Astrocyte (in vitro differentiated cells and primary cell): ENCODE measurements at regions not wholly inside any gene's neighbourhood (a gene's known extent, or its start where the extent isn't known, plus 50 kb on each side); places are given as distances from the start of the nearest gene placed in this dataset.
"Not testable (repeated sequence)": the region's sequence is repeated elsewhere in the genome, so short reads cannot be mapped to it uniquely, and the experiment has no call there.

Experiments used
- DNase-seq: peaks from one replicate; pipeline ENCODE4 v3.0.0-alpha.2; 2010; ENCODE audit warnings: low read depth
- FAIRE-seq: peaks from 2 replicates; lab custom pipeline; 2011; peaks lifted over from hg19 to GRCh38; lab: Jason Lieb, UNC
- H2AFZ ChIP-seq: 2 replicates; pipeline ENCODE4 v1.6.0; 2012; ENCODE audit warnings: low read depth, low read length, inconsistent platforms
- H3K27ac ChIP-seq: 2 replicates; pipeline ENCODE4 v1.5.1; 2011; ENCODE audit warnings: low read depth, low read length, inconsistent platforms
- H3K27me3 ChIP-seq: 2 replicates; pipeline ENCODE4 v1.6.0; 2011; ENCODE audit warnings: low read length, inconsistent platforms; ENCODE audit not compliant: insufficient read depth
- H3K36me3 ChIP-seq: 2 replicates; pipeline ENCODE4 v1.5.1; 2011; ENCODE audit warnings: low read length, inconsistent platforms; ENCODE audit not compliant: insufficient read depth
- H3K4me1 ChIP-seq: 2 replicates; pipeline ENCODE4 v1.5.1; 2011; ENCODE audit warnings: low read length, inconsistent platforms; ENCODE audit not compliant: insufficient read depth
- H3K4me2 ChIP-seq: 2 replicates; pipeline ENCODE4 v1.6.0; 2012; ENCODE audit warnings: low read length, inconsistent platforms
- H3K4me3 ChIP-seq: 2 replicates; pipeline ENCODE4 v1.5.1; 2011; ENCODE audit warnings: low read depth, mild to moderate bottlenecking, low read length, inconsistent platforms; ENCODE audit not compliant: insufficient read depth
- H3K79me2 ChIP-seq: 2 replicates; pipeline ENCODE4 v1.6.0; 2012; ENCODE audit warnings: mild to moderate bottlenecking, low read length, inconsistent platforms; ENCODE audit not compliant: insufficient read depth
- H3K9ac ChIP-seq: 2 replicates; pipeline ENCODE4 v1.6.0; 2012; ENCODE audit warnings: mild to moderate bottlenecking, low read length, inconsistent platforms
- H3K9me3 ChIP-seq: 2 replicates; pipeline ENCODE4 v1.5.1; 2012; ENCODE audit warnings: low read depth, mild to moderate bottlenecking, low read length, inconsistent platforms; ENCODE audit not compliant: insufficient read depth
- H4K20me1 ChIP-seq: 2 replicates; pipeline ENCODE4 v1.6.0; 2012; ENCODE audit warnings: low read length, inconsistent platforms; ENCODE audit not compliant: insufficient read depth
- H3K27ac Mint-ChIP-seq: one replicate; pipeline ENCODE4 v1.8.0; 2021; ENCODE audit warnings: mild to moderate bottlenecking, mixed read lengths; ENCODE audit not compliant: unreplicated experiment
- H3K27me3 Mint-ChIP-seq: one replicate; pipeline ENCODE4 v1.8.0; 2021; ENCODE audit warnings: low read depth, mixed read lengths; ENCODE audit not compliant: unreplicated experiment
- H3K36me3 Mint-ChIP-seq: one replicate; pipeline ENCODE4 v1.8.0; 2021; ENCODE audit warnings: low read depth, mixed read lengths; ENCODE audit not compliant: unreplicated experiment
- H3K4me1 Mint-ChIP-seq: one replicate; pipeline ENCODE4 v1.8.0; 2021; ENCODE audit warnings: low read depth, mixed read lengths; ENCODE audit not compliant: unreplicated experiment
- H3K4me3 Mint-ChIP-seq: one replicate; pipeline ENCODE4 v1.8.0; 2021; ENCODE audit warnings: mild to moderate bottlenecking, moderate library complexity, mixed read lengths; ENCODE audit not compliant: unreplicated experiment
- H3K9me3 Mint-ChIP-seq: one replicate; pipeline ENCODE4 v1.8.0; 2021; ENCODE audit warnings: mild to moderate bottlenecking, mixed read lengths; ENCODE audit not compliant: unreplicated experiment
- CTCF ChIP-seq: IDR thresholded peaks from 2 replicates; pipeline ENCODE4 v1.5.1; 2011; ENCODE audit warnings: low read depth, mild to moderate bottlenecking, inconsistent platforms, low read length, moderate library complexity; ENCODE audit not compliant: insufficient read depth
- EZH2 ChIP-seq: IDR thresholded peaks from 2 replicates; pipeline ENCODE4 v1.6.1; 2012; ENCODE audit warnings: mild to moderate bottlenecking, low read length, inconsistent platforms; ENCODE audit not compliant: insufficient read depth

GRCh38 chr14:82963756-82964155 is 1430.1 kb upstream of the SEL1L start:
- H3K79me2 ChIP-seq, result no peaks in the 10 kb centered on the region
- H3K9me3 Mint-ChIP-seq, result no peaks in the 10 kb centered on the region
- no peak for FAIRE-seq
- no peak overlapping the region for H2AFZ ChIP-seq
- no peak for DNase-seq
- no peaks in the 10 kb centered on the region for H3K36me3 ChIP-seq
- H3K27me3 ChIP-seq, result no peaks in the 10 kb centered on the region
- H3K4me3 Mint-ChIP-seq, result no peak overlapping the region
- no peak overlapping the region for H3K9ac ChIP-seq
- H3K4me1 Mint-ChIP-seq, result no peaks in the 10 kb centered on the region
- no peak overlapping the region for H3K4me2 ChIP-seq
- no peak overlapping the region for H3K4me3 ChIP-seq
- H3K9me3 ChIP-seq, result no peaks in the 10 kb centered on the region
- no peak overlapping the region for H3K27ac Mint-ChIP-seq
- H3K4me1 ChIP-seq, result no peaks in the 10 kb centered on the region
- no peaks in the 10 kb centered on the region for H3K36me3 Mint-ChIP-seq
- no peak for TF ChIP-seq CTCF
- no peak for TF ChIP-seq EZH2
- H4K20me1 ChIP-seq, result no peaks in the 10 kb centered on the region
- no peak overlapping the region for H3K27ac ChIP-seq
- H3K27me3 Mint-ChIP-seq, result no peaks in the 10 kb centered on the region

GRCh38 chr14:82987502-82988124 is 1454.0 kb upstream of the SEL1L start:
- Histone ChIP-seq H2AFZ (no peak overlapping the region), H3K9ac (no peak overlapping the region), H3K4me3 (no peak overlapping the region), H3K9me3 (no peaks in the 10 kb centered on the region), H3K79me2 (no peaks in the 10 kb centered on the region), H3K4me1 (no peaks in the 10 kb centered on the region), H3K4me2 (no peak overlapping the region), H3K27me3 (no peaks in the 10 kb centered on the region), H3K27ac (no peak overlapping the region), H3K36me3 (no peaks in the 10 kb centered on the region), H4K20me1 (no peaks in the 10 kb centered on the region)
- H3K27me3 Mint-ChIP-seq, result no peaks in the 10 kb centered on the region
- H3K4me1 Mint-ChIP-seq, result no peaks in the 10 kb centered on the region
- no peaks in the 10 kb centered on the region for H3K36me3 Mint-ChIP-seq
- TF ChIP-seq CTCF (no peak), EZH2 (no peak)
- DNase-seq (no peak), FAIRE-seq (no peak)
- H3K4me3 Mint-ChIP-seq, result no peak overlapping the region
- H3K9me3 Mint-ChIP-seq, result peaks cover 3% of the 10 kb centered on the region
- no peak overlapping the region for H3K27ac Mint-ChIP-seq

GRCh38 chr14:82994547-82994946 is 1460.9 kb upstream of the SEL1L start:
- H3K9me3 ChIP-seq, H2AFZ ChIP-seq, H3K4me2 ChIP-seq, H3K79me2 ChIP-seq, DNase-seq, H3K27me3 Mint-ChIP-seq, H3K9me3 Mint-ChIP-seq, H3K4me1 Mint-ChIP-seq, H3K27me3 ChIP-seq, H3K27ac Mint-ChIP-seq, H3K9ac ChIP-seq, H3K36me3 Mint-ChIP-seq, H4K20me1 ChIP-seq, FAIRE-seq, H3K36me3 ChIP-seq, H3K4me1 ChIP-seq, H3K27ac ChIP-seq, H3K4me3 ChIP-seq, H3K4me3 Mint-ChIP-seq: not testable (repeated sequence)
